SHP77 (cell line): ENCODE measurements at regions not wholly inside any gene's neighbourhood (a gene's known extent, or its start where the extent isn't known, plus 50 kb on each side); places are given as distances from the start of the nearest gene placed in this dataset.
A peak's percentile ranks its signal among the peaks of the same experiment; 100 is the strongest.

ENCODE experiments used
- DNase-seq, 2 experiments: peaks; one replicate each; lab custom pipeline; 2025; lab: John Stamatoyannopoulos, UW

DNA sequence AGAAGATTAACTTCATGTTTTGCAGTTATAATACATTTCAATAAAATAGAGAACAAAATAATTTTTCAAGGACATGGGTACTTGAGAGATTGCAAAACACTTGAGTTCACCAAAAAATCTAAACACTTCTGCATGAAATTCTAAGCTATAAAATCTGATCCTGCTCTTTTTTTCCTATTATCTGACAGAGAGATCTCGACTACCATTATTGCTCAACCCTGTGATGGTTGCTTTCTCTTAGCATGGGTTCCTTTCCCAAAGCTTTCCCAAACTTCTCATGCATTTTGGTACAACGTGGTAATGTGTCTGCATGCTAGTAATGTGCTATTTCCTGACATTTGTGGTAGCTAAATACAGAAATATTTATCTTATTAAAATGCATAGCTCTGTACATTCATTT lies 1243.1 kb upstream of the ADGRB3 start:
- no peak for DNase-seq

DNA sequence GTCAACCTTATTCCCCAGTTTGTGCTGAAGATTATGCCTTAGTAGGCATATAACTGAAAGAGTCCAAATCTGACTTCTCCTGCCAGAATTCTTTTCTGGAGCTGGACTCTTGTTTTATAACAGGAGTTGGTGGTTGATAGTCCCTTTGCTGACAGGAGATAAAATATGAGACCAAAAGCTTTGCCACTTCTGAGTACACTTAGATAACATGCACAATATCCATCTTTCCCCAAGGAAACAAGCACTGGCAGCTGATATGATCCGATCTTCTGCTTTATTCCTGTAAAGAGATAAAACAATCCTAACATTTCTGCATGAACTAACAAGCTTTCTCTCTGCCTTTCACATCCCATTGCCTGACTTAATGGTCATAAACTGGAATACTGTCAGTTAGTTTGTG lies 1265.4 kb upstream of the ADGRB3 start:
- DNase-seq, result no peak

DNA sequence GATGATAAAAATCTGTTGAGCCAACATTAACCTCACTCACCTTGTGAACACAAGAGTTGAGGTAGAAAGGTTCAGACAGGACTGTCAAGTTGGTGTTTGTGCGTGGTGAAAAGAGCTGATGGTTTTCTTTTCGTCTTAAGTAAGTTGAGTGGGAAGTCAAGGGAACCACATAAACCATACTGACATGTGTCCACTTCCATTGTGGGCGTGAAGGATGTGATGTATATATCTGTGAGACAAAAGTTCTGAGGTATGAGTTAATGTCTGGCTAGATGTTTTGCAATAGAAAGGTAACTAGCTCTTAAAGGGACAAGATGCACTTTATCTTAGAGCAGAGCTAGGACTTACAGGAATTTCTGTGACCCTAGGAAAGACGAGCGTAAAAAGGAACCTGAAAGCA lies 1272.1 kb upstream of the ADGRB3 start:
- DNase-seq, result no peak

- no peak for DNase-seq
These were observed 1273.8 kb upstream of the ADGRB3 start for GRCh38 chr6:67361264-67361663.

DNA sequence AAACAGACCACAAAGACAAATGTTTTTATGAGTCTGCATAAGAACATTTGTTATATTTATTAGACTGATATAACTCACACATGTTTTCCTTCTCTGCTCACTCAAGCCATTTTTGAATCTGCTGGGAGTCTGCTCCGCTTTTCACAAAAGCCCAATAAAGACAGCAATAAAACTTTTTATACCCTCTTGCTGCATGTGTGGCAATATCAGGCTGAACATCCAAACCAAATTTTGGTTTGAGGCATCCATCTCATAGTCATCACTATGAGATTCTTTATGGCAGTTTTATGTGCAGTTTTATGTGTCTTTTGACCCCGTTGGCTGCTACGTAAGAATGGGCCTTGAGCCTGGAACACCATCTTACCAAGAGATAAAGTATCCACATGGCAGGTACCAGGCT lies 1276.8 kb upstream of the ADGRB3 start:
- DNase-seq, result no peak

DNA sequence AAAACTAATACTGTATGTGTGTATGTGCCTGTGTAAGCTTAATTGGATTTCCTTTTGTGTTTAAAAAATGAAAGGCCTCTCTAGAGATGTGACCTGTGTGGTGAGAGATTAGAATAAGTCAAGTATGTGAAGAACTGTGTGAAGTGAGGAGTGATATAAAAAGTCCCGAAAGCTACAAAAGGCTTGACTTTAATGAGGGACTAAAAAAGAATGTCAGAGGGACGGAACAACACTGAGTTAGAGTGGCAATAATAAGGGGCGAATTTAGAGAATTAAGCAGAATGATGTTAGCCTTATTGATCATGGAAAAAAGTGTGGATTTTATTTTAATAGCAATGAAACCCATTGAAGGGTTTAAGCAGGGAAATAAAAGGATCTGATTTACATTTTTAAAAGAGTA lies 1281.2 kb upstream of the ADGRB3 start:
- no peak for DNase-seq

DNA sequence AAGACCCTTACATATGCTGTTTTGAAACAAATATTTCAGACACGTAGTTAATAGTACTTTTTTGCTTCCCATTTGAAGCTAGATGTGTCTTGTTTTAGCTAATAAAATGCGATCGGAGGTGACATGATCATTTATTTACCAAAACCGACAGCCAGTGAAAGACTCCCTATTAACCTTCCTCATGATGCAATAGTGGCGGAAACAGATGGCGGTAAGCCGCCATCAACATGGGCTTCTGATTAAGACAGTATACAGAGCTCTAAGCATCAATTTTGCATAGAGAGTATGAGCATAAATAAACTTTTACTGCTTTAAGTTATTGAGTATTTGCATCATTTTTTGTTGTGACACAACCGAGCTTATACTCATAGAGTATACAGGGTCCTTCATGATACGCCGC lies 1282.4 kb upstream of the ADGRB3 start:
- DNase-seq, result no peak

DNA sequence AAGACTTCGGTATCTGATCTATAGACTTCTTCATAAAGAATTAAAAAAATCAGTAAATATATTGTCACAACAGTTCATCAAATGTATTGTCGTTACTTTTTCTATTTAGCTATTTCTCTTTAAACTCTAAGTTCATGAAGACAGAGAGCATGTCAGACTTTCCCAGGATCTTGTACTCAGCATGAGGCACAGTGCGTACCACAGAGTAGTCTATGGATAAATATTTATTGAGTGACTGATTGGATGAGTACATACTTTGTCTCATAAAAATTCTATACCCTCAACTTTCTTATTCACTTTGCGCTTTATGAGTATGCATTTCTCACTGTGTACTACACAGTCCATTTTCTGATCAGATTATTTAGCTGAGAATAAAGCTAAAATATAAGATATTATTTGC lies 1284.4 kb upstream of the ADGRB3 start:
- DNase-seq, result no peak

DNA sequence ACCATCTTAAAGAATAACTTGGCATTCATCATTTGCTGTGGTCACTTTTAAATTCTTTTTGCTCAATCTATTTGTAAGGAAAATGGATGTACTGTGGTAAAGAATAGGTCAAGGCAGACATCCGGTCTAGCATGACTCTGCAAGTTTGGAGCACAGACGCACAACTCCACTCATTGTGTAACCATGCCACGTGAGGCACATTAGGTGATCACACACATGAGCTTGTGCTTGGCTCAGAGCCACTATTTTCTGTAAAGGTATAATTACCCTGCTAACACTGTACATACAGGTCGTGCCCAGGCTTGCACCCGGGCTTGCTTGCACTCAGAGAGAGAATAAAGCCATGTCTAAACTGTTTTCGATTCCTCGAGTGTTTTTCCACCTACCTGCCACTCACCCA lies 1289.1 kb upstream of the ADGRB3 start:
- peak; percentile 26 to 36 for DNase-seq

- no peak for DNase-seq
These were observed 1299.1 kb upstream of the ADGRB3 start for GRCh38 chr6:67336014-67336413.

- DNase-seq, result no peak
These were observed 1303.8 kb upstream of the ADGRB3 start for GRCh38 chr6:67331304-67331703.

- no peak for DNase-seq
These were observed 1306.8 kb upstream of the ADGRB3 start for GRCh38 chr6:67328269-67328668.

GRCh38 chr6:67300430-67301040 lies 1334.5 kb upstream of the ADGRB3 start:
- DNase-seq, result no peak

- DNase-seq, result no peak
These were observed 1342.9 kb upstream of the ADGRB3 start for GRCh38 chr6:67292169-67292568.

DNA sequence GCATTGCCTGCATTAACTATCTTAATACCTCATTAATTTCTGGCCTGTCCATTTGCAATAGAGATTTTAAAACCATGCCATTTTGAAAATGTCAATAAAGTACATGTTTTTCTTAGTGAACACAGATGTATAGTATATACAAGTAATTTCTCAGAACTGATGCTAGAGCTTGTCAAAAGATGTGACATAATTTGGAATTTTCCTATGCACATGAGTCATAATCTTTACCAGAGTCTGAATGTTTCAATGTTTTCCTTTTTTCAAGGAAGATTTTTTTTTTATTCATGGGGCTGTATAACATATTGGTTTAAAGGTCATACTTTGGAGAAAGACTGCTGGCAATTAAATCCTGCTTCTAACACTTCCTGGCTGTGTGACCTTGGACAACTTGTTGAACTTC lies 1347.5 kb upstream of the ADGRB3 start:
- DNase-seq, result no peak

DNA sequence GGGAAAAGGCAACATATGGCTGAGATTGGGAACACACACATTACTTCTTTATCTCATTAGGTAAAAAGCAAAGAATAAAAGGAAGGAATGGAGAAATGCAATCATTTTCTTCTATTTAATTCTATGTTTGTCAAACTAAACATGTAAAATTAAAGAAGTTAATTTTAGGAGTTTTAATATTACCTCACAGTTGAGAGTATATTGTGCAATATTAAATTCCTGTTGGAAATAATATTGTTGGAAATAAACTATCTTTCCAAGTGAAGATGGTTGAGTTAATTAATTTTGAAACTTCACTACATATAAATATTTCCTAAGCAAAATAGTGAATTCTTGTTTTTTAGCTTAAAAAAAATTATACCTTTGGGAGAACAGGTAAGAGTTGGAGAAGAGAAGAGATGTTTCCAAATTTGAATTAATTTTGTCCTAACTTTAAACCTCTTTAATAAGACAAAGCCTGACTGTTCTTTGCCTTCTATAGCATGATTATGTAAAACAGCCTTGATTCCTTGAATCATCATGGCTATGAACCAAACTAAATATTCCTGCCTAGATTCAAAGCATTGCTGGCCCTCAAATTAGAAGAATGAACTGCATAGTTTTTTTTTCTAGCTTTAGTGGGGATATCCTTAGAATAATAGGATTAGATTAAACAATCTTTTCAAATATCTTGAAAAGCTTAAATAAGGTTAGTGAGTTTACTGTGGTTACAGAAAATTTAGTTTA lies 1349.1 kb upstream of the ADGRB3 start:
- DNase-seq, result no peak

DNA sequence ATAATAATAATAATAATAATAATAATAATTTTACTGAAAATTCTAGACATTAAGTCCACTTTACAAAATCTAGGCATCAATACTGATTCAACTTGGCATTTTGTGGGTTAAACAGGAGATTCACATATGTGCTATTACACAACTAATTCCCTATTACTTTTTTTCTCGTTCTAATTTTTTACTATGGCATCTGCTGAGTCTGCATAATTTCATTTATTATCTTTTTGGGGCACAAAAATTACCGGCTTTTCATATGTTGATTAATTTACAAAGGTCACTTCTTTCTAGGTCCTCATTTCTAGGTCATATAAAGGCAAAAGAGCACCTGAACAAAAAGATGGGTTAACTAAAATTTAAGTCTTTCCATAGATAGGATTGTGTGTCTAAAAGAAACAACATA lies 1357.8 kb upstream of the ADGRB3 start:
- no peak for DNase-seq

DNA sequence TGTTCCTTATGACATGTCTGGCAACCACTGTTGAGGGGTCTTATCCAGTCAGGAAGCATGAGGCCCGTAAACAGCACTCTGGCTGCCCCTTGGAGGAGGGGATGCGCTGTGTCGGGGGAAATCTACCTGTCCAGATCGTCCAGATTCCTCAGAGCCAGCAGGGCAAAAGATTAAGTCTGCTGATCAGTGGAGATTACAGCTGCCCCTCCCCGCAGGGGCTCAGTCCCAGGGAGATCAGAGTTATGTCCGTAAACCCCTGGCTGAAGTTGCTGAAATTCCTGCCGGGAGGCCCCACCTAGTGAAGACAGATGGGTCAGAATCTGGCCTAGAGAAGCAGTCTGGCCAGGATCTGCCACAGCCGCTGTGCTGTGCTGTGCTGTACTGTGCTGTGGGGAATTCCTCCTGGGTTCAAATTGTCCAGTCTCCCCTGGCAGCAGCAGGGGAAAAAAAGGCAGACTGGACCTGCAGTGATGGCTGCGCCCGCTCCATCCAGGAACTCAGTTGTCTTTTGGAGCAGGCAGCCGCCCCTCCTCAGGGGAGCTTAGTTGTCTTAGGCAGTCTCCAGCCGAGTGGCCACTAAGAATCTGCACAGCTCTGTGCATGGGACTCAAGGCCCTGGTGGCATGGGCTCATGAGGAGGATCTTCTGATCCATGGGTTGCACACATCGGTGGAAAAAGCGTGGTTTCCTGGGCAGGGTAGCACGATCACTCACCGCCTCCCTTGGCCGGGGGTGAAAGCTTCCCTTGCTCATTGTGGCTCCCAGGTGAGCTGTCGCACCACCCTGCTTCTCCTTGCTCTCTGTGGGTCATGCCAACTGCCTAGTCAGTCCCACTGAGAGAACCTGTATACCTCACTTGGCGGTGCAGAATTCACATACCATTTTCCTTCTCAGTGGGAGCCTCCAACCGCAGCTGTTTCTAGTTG lies 1368.8 kb upstream of the ADGRB3 start:
- DNase-seq, result no peak

GRCh38 chr6:67252663-67253062 lies 1382.4 kb upstream of the ADGRB3 start:
- DNase-seq, result no peak

- no peak for DNase-seq
These were observed 1387.0 kb upstream of the ADGRB3 start for GRCh38 chr6:67248077-67248476.

DNA sequence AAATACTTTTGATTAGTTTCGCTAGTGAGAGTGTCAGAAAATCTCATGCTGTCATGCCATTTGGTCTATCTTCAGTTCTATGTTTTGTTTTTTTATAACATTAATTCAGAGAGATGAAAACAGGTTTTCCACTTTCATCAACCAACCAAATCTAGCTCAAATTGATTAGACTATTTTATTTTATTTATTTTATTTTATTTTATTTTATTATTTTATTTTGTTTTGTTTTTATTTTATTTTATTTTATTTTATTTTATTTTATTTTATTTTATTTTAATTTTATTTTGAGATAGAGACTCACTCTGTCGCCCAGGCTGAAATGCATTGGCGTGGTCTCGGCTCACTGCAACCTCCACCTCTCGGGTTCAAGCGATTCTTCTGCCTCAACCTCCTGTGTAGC lies 1391.0 kb upstream of the ADGRB3 start:
- DNase-seq, result no peak

- no peak for DNase-seq
These were observed 1397.8 kb upstream of the ADGRB3 start for GRCh38 chr6:67237277-67237676.

DNA sequence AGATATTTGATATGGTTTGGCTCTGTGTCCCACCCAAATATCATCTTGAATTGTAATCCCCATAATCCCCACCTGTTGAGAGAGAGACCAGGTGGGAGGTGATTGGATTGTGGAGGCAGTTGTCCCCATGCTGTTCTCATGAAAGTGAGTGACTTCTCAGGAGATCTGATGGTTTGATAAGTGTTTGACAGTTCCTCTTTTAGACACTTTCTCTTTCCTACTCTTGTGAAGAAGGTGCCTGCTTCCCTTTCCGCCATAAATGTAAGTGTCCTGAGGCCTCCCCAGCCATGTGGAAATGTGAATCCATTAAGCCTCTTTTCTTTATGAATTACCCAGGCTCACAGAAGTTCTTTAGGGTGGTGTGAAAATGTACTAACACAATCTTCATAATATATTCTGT lies 1404.0 kb upstream of the ADGRB3 start:
- no peak for DNase-seq
